ENCODE measurements at regions not wholly inside any gene's neighbourhood (a gene's known extent, or its start where the extent isn't known, plus 50 kb on each side); places are given as distances from the start of the nearest gene placed in this dataset.

GRCh38 chr4:114052227-114052626, 72.8 kb upstream of the ARSJ start:
- Histone ChIP-seq H3K27me3 (no peaks in the 10 kb centered on the region), H3K36me3 (replicated peaks in 1 of 2; ENCODE audit: insufficient read depth in 1 of 2, low read depth in 2 of 2) (no peaks in the 10 kb centered on the region), H3K4me1 (no peaks in the 10 kb centered on the region), H3K27ac (no peak overlapping the region), H3K9me3 (no peaks in the 10 kb centered on the region), H3K4me3 (no peak overlapping the region)
- no peak for DNase-seq
- no peak for ATAC-seq
- intact Hi-C loops (cut with DNase I) = no loop called here
- no peak for TF ChIP-seq POLR2A (IDR thresholded peaks at IDR 0.05)
- no peak for TF ChIP-seq CTCF (IDR thresholded peaks at IDR 0.05)
- 92 to 93% methylated on average over 4 of the region's 4 CpGs for WGBS, 2 donors

DNA sequence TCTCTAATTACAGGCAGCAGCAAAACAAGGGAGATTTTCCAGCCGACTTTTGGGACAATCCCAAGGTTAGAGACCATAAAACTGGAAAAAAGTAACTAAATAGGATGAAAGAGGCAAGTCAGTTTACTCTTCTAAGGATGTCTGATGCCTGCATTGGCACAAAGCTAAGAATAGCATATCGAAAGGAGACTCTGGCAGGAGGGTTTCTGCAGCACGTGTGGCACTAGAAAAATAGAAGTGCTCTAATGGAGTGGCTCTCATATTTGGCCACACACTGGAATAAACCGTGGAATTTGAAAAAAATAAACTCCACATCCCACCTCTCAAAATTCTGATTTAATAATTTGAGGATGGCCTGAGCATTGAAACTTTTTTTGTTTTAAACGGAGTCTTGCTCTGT, 77.2 kb upstream of the ARSJ start:
- no peak for TF ChIP-seq CTCF (IDR thresholded peaks at IDR 0.05)
- TF ChIP-seq POLR2A (IDR thresholded peaks at IDR 0.05) = no peak
- intact Hi-C loops (cut with DNase I) = no loop called here
- Histone ChIP-seq H3K27me3 (no peaks in the 10 kb centered on the region), H3K27ac (no peak overlapping the region), H3K36me3 (replicated peaks in 1 of 2; ENCODE audit: insufficient read depth in 1 of 2, low read depth in 2 of 2) (no peaks in the 10 kb centered on the region), H3K4me1 (no peaks in the 10 kb centered on the region), H3K4me3 (no peak overlapping the region), H3K9me3 (no peaks in the 10 kb centered on the region)
- ATAC-seq (no peak), DNase-seq (no peak)
- WGBS, 2 donors = 63 to 64% methylated on average over 5 of the region's 5 CpGs

- no peak for TF ChIP-seq POLR2A (IDR thresholded peaks at IDR 0.05)
- peak in 1 of 7 experiments; percentile 14 for TF ChIP-seq CTCF (IDR thresholded peaks at IDR 0.05)
- ATAC-seq = no peak
Measured at GRCh38 chr4:114057746-114058145, 78.3 kb upstream of the ARSJ start.

GRCh38 chr4:114062499-114062898, 83.1 kb upstream of the ARSJ start:
- intact Hi-C loops (cut with DNase I) = no loop called here

More at GRCh38 chr4:114057746-114058145, 78.3 kb upstream of the ARSJ start:
- Histone ChIP-seq H3K27me3 (no peaks in the 10 kb centered on the region), H3K4me3 (no peak overlapping the region), H3K4me1 (no peaks in the 10 kb centered on the region), H3K9me3 (no peaks in the 10 kb centered on the region), H3K27ac (no peak overlapping the region), H3K36me3 (replicated peaks in 1 of 2; ENCODE audit: insufficient read depth in 1 of 2, low read depth in 2 of 2) (no peaks in the 10 kb centered on the region)
- no peak for DNase-seq
- intact Hi-C loops (cut with DNase I) = no loop called here
- WGBS, 2 donors = 27 to 46% methylated on average over 2 of the region's 2 CpGs

More at GRCh38 chr4:114062499-114062898, 83.1 kb upstream of the ARSJ start:
- H3K36me3 ChIP-seq (replicated peaks in 1 of 2; ENCODE audit: insufficient read depth in 1 of 2, low read depth in 2 of 2) = no peaks in the 10 kb centered on the region
- no peak for ATAC-seq
- WGBS, 2 donors = 85 to 95% methylated on average over 1 of the region's 1 CpG
- TF ChIP-seq POLR2A (IDR thresholded peaks at IDR 0.05) (no peak), CTCF (IDR thresholded peaks at IDR 0.05) (no peak)
- H3K27me3 ChIP-seq = no peaks in the 10 kb centered on the region
- no peaks in the 10 kb centered on the region for H3K4me1 ChIP-seq
- no peak for DNase-seq
- no peak overlapping the region for H3K27ac ChIP-seq
- H3K9me3 ChIP-seq = no peaks in the 10 kb centered on the region
- H3K4me3 ChIP-seq = no peak overlapping the region

All from body of pancreas (tissue), 4 donors.